ENCODE measurements at regions not wholly inside any gene's neighbourhood (a gene's known extent, or its start where the extent isn't known, plus 50 kb on each side); places are given as distances from the start of the nearest gene placed in this dataset.

GRCh38 chr3:80445053-80445452, 677.3 kb upstream of the ROBO1 start:
- TF ChIP-seq CTCF (conservative IDR thresholded peaks at IDR 0.05) (no peak), ZFX (IDR thresholded peaks at IDR 0.05) (no peak)
- no peak overlapping the region for H3K27ac ChIP-seq

DNA sequence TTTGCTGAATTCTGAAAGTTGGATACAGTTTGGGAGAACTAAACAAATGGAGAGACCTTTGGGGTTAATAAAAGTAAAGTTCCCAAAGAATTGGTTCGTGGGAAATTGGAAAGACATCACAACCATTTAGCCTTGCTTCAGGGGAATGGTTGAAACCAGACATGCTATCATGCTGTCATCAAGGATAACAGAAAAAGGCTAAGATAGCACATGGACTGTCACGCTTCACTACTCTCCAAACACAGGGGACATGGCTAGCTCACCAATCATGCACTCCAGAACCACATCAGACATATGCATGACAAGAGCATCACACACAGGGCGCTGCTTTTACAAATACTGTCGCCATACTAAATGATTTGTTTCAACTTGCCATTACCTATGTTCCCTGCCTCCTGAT, 671.7 kb upstream of the ROBO1 start:
- H3K27ac ChIP-seq = no peak overlapping the region
- no peak for TF ChIP-seq ZFX (IDR thresholded peaks at IDR 0.05)
- TF ChIP-seq CTCF (conservative IDR thresholded peaks at IDR 0.05) = no peak

- H3K27ac ChIP-seq = no peak overlapping the region
- TF ChIP-seq CTCF (conservative IDR thresholded peaks at IDR 0.05) (no peak), ZFX (IDR thresholded peaks at IDR 0.05) (no peak)
Measured at GRCh38 chr3:80434366-80434765, 666.6 kb upstream of the ROBO1 start.

GRCh38 chr3:80424951-80425350, 657.2 kb upstream of the ROBO1 start:
- TF ChIP-seq ZFX (IDR thresholded peaks at IDR 0.05) = no peak
- TF ChIP-seq CTCF (conservative IDR thresholded peaks at IDR 0.05) = no peak
- no peak overlapping the region for H3K27ac ChIP-seq

DNA sequence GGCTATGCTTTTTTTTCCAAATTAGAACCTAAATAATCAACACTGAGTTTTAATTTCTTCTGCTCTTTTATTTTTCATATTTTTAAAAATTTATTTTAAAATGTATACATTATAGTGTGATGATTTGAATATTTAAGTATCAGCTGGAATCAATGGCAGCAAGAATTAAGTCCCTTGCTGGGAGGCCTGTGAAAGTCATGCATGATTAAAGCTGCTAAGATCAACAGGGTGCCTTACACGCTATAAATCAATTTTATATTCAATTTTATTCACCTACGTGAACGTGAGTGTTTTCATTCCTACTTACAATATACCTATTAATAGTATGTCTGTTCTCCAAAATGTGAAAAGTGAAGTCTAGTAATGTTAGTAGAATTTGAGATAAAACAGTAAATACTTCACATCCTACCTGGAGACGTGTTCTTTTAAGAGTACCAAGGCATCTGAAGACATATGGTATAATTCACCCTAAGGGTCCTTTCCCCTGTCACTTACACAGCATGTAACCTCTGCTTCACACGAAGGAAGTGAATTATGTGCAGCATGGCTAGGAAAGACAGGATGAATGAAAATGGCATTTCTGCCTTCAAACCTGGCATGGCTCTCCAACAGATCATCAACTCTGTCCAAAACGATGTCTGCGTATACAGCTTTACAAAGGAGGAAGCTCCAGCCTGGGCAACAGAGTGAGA, 640.4 kb upstream of the ROBO1 start:
- H3K27ac ChIP-seq = no peak overlapping the region
- TF ChIP-seq ZFX (IDR thresholded peaks at IDR 0.05) (no peak), CTCF (conservative IDR thresholded peaks at IDR 0.05) (no peak)

- no peak overlapping the region for H3K27ac ChIP-seq
- no peak for TF ChIP-seq ZFX (IDR thresholded peaks at IDR 0.05)
- no peak for TF ChIP-seq CTCF (conservative IDR thresholded peaks at IDR 0.05)
Measured at GRCh38 chr3:80405618-80406017, 637.8 kb upstream of the ROBO1 start.

DNA sequence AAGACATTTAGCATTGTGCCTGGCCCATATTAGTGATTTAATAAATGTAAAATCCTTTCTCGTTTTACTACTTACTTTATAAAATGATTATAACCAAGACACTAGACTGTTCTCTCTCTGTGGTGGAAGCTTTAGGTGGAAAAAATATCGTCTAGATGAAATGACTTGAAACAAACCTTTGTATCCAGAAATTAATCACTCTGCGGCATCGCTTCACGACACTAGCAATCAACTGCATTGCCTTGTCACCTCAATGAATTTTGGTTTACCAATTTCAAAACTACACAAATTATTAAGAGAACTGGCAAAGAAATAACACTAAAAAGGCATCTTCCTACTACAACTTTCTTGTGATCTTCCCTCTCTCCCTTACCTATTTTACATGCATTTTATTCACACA, 627.2 kb upstream of the ROBO1 start:
- TF ChIP-seq ZFX (IDR thresholded peaks at IDR 0.05) (no peak), CTCF (conservative IDR thresholded peaks at IDR 0.05) (no peak)
- H3K27ac ChIP-seq = no peak overlapping the region
